ENCODE measurements at regions not wholly inside any gene's neighbourhood (a gene's known extent, or its start where the extent isn't known, plus 50 kb on each side); places are given as distances from the start of the nearest gene placed in this dataset.
"Not testable (repeated sequence)": the region's sequence is repeated elsewhere in the genome, so short reads cannot be mapped to it uniquely, and the experiment has no call there.

- no peaks in the 10 kb centered on the region for H3K27me3 ChIP-seq
- no peaks in the 10 kb centered on the region for H3K9me3 ChIP-seq (ENCODE audit: low read depth)
- H3K27ac ChIP-seq, result no peak overlapping the region
- Mint-ChIP-seq H3K9me3 (peaks cover 4% of the 10 kb centered on the region), H3K4me1 (peaks cover 33% of the 10 kb centered on the region), H3K27ac (peak overlapping the region; percentile 75), H3K27me3 (ENCODE audit: insufficient read depth, low read depth) (peaks cover 12% of the 10 kb centered on the region), H3K4me3 (no peak overlapping the region), H3K36me3 (no peaks in the 10 kb centered on the region)
- no peak overlapping the region for H3K4me3 ChIP-seq
- no peak overlapping the region for H3K9ac ChIP-seq
- H2AFZ ChIP-seq (replicated peaks), result no peak overlapping the region
- peak overlapping the region; percentile 25 for H3K4me2 ChIP-seq
- no peaks in the 10 kb centered on the region for H3K36me3 ChIP-seq
- TF ChIP-seq EZH2 (IDR thresholded peaks at IDR 0.05) (no peak), CTCF (IDR thresholded peaks at IDR 0.05) (no peak), EZH2phosphoT487 (IDR thresholded peaks at IDR 0.05) (no peak)
- H3F3A ChIP-seq (ENCODE audit: low read depth), result peaks cover 8% of the 10 kb centered on the region
- H3K79me2 ChIP-seq (ENCODE audit: low read depth), result no peaks in the 10 kb centered on the region
- H4K20me1 ChIP-seq (ENCODE audit: low read depth), result no peaks in the 10 kb centered on the region
- peaks cover 19% of the 10 kb centered on the region for H3K4me1 ChIP-seq
- no peak for DNase-seq (ENCODE audit: low spot score)
Observed at GRCh38 chr11:115637599-115638241, 133.5 kb upstream of the CADM1 start.

GRCh38 chr11:115636753-115637527 is 132.7 kb upstream of the CADM1 start:
- Histone ChIP-seq H3K27me3 (no peaks in the 10 kb centered on the region), H4K20me1 (ENCODE audit: low read depth) (no peaks in the 10 kb centered on the region), H3K4me1 (peaks cover 12% of the 10 kb centered on the region), H3K27ac (no peak overlapping the region), H3K4me2 (peak overlapping the region; percentile 25), H3F3A (ENCODE audit: low read depth) (peaks cover 2% of the 10 kb centered on the region), H3K9ac (no peak overlapping the region), H3K36me3 (no peaks in the 10 kb centered on the region), H3K9me3 (ENCODE audit: low read depth) (no peaks in the 10 kb centered on the region), H3K79me2 (ENCODE audit: low read depth) (no peaks in the 10 kb centered on the region), H3K4me3 (no peak overlapping the region), H2AFZ (replicated peaks) (no peak overlapping the region)
- DNase-seq (ENCODE audit: low spot score), result peak; percentile 49
- H3K9me3 Mint-ChIP-seq, result peaks cover 4% of the 10 kb centered on the region
- TF ChIP-seq EZH2phosphoT487 (IDR thresholded peaks at IDR 0.05), result no peak
- TF ChIP-seq CTCF (IDR thresholded peaks at IDR 0.05), result no peak
- H3K27me3 Mint-ChIP-seq (ENCODE audit: insufficient read depth, low read depth), result peaks cover 8% of the 10 kb centered on the region
- H3K27ac Mint-ChIP-seq, result peak overlapping the region; percentile 75
- no peaks in the 10 kb centered on the region for H3K36me3 Mint-ChIP-seq
- H3K4me3 Mint-ChIP-seq, result no peak overlapping the region
- H3K4me1 Mint-ChIP-seq, result peaks cover 29% of the 10 kb centered on the region

- not testable (repeated sequence) for H3K27me3 Mint-ChIP-seq (ENCODE audit: insufficient read depth, low read depth); H3K4me2 ChIP-seq
Observed at GRCh38 chr11:115633977-115634376, 129.8 kb upstream of the CADM1 start.

GRCh38 chr11:115632061-115632460 is 127.8 kb upstream of the CADM1 start:
- Histone ChIP-seq H3K4me3 (no peak overlapping the region), H3K27me3 (no peaks in the 10 kb centered on the region), H3K4me2 (no peak overlapping the region), H3K4me1 (peaks cover 36% of the 10 kb centered on the region), H2AFZ (replicated peaks) (no peak overlapping the region), H3K36me3 (no peaks in the 10 kb centered on the region), H3K27ac (no peak overlapping the region), H3F3A (ENCODE audit: low read depth) (peaks cover 9% of the 10 kb centered on the region), H3K9me3 (ENCODE audit: low read depth) (no peaks in the 10 kb centered on the region), H3K9ac (no peak overlapping the region), H4K20me1 (ENCODE audit: low read depth) (no peaks in the 10 kb centered on the region), H3K79me2 (ENCODE audit: low read depth) (no peaks in the 10 kb centered on the region)
- H3K27me3 Mint-ChIP-seq (ENCODE audit: insufficient read depth, low read depth), result peaks cover 11% of the 10 kb centered on the region
- H3K36me3 Mint-ChIP-seq, result no peaks in the 10 kb centered on the region
- H3K27ac Mint-ChIP-seq, result no peak overlapping the region
- H3K4me3 Mint-ChIP-seq, result no peak overlapping the region
- TF ChIP-seq EZH2 (IDR thresholded peaks at IDR 0.05) (no peak), CTCF (IDR thresholded peaks at IDR 0.05) (no peak), EZH2phosphoT487 (IDR thresholded peaks at IDR 0.05) (no peak)
- H3K4me1 Mint-ChIP-seq, result peaks cover 43% of the 10 kb centered on the region
- H3K9me3 Mint-ChIP-seq, result no peaks in the 10 kb centered on the region
- DNase-seq (ENCODE audit: low spot score), result no peak

More at GRCh38 chr11:115633977-115634376, 129.8 kb upstream of the CADM1 start:
- H3K36me3 Mint-ChIP-seq; H3K79me2 ChIP-seq (ENCODE audit: low read depth); H3K36me3 ChIP-seq; H3K27ac ChIP-seq; H3K9ac ChIP-seq; H4K20me1 ChIP-seq (ENCODE audit: low read depth); H3K9me3 ChIP-seq (ENCODE audit: low read depth); H3K27ac Mint-ChIP-seq; H3K27me3 ChIP-seq; H3F3A ChIP-seq (ENCODE audit: low read depth); H3K9me3 Mint-ChIP-seq; H3K4me3 ChIP-seq; DNase-seq (ENCODE audit: low spot score); H2AFZ ChIP-seq (replicated peaks); H3K4me3 Mint-ChIP-seq: not testable (repeated sequence)
- H3K4me1 ChIP-seq, result peaks cover 28% of the 10 kb centered on the region
- H3K4me1 Mint-ChIP-seq, result peaks cover 45% of the 10 kb centered on the region
